ENCODE measurements at regions not wholly inside any gene's neighbourhood (a gene's known extent, or its start where the extent isn't known, plus 50 kb on each side); places are given as distances from the start of the nearest gene placed in this dataset.

DNA sequence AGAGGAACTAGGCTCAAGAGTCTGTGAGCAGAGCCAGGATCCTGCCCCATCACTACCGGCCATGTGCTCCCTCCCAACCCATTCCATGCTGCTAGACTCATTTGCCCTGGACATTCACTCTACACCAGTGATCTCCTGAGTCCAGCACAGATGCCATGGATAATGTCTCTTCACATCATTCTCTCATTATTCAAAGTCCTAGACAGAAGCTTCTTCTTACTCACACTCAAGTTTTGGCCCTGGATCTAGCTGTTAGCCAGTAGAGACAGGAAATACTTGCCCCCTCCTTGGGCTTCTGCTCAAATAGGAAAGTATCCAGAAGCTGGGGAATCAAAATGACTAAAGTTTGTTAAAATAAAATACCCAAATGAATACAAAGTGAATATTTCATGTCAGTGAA lies 266.8 kb upstream of the LDB2 start:
- peaks cover 8% of the 10 kb centered on the region for H3K27me3 Mint-ChIP-seq
- CTCF ChIA-PET: no interaction called here
- no peak for ATAC-seq

DNA sequence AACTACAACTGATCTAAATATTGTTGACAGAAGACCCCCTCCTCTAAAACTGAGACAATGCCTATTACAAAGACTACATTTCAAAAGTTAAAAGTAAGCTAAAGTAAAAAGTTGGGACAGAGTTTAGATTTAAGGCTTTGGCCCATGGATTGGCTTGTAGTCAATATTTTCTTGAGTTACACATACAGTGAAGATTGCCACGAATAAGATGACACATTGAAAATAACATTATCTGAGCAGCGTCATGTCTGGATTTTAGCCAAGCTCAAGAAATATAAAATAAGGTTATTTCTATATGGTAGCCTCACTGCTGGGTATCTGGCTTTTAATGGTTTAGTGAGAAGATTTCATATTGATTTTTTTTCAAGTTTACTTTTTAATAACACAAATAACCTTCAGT lies 266.2 kb upstream of the LDB2 start:
- no peak overlapping the region for H3K27ac Mint-ChIP-seq
- H3K4me3 Mint-ChIP-seq: no peak overlapping the region
- no peak for ATAC-seq
- TF ChIP-seq CTCF (IDR thresholded peaks at IDR 0.05): no peak
- peaks cover 7% of the 10 kb centered on the region for H3K27me3 Mint-ChIP-seq
- intact Hi-C loops (cut with micrococcal nuclease): no loop called here
- no peak for DNase-seq
- peaks cover 8% of the 10 kb centered on the region for H3K4me1 Mint-ChIP-seq (ENCODE audit: low read depth)
- CTCF ChIA-PET: no interaction called here
- POLR2A ChIA-PET: no interaction called here
- peaks cover 13% of the 10 kb centered on the region for H3K9me3 Mint-ChIP-seq
- no peaks in the 10 kb centered on the region for H3K36me3 Mint-ChIP-seq (ENCODE audit: low read depth)

More for the DNA sequence above, 266.8 kb upstream of the LDB2 start:
- Mint-ChIP-seq H3K4me1 (ENCODE audit: low read depth) (peaks cover 8% of the 10 kb centered on the region), H3K4me3 (no peak overlapping the region), H3K36me3 (ENCODE audit: low read depth) (no peaks in the 10 kb centered on the region), H3K27ac (no peak overlapping the region), H3K9me3 (peaks cover 13% of the 10 kb centered on the region)
- TF ChIP-seq CTCF (IDR thresholded peaks at IDR 0.05): no peak
- no peak for DNase-seq
- POLR2A ChIA-PET: no interaction called here
- intact Hi-C loops (cut with micrococcal nuclease): no loop called here

DNA sequence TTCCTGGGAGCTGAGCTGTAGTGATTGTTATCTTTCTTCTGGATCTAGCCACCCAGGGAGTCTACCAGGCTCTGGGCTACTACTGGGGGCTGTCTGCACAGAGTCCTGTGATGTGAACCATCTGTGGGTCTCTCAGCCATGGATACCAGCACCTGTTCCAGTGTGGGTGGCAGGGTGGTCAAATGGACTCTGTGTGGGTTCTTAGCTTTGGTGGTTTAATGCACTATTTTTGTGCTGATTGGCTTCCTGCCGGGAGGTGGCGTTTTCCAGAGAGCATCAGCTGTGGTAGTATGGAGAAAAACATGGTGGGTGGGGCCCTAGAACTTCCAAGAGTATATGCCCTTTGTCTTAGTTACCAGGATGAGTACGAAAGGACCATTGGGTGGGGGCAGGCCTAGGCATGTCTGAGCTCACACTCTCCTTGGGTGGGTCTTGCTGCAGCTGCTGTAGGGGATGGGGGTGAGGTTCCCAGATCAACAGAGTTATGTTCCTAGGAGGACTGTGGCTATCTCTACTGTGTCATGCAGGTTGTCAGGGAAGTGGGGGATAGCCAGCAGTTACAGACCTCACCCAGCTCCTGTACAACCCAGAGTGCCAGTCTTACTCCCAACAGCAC lies 264.8 kb upstream of the LDB2 start:
- peaks cover 13% of the 10 kb centered on the region for H3K9me3 Mint-ChIP-seq
- H3K27me3 Mint-ChIP-seq: peaks cover 5% of the 10 kb centered on the region
- H3K36me3 Mint-ChIP-seq (ENCODE audit: low read depth): no peaks in the 10 kb centered on the region
- POLR2A ChIA-PET: no interaction called here
- ATAC-seq (no peak), DNase-seq (no peak)
- CTCF ChIA-PET: interaction anchor here (1.1 kb wide), 1 partner anchor 30 kb away, joined by 3 read pairs; no protein-coding TSS in a partner anchor
- TF ChIP-seq CTCF (IDR thresholded peaks at IDR 0.05): no peak
- intact Hi-C loops (cut with micrococcal nuclease): no loop called here
- no peak overlapping the region for H3K4me3 Mint-ChIP-seq
- no peak overlapping the region for H3K27ac Mint-ChIP-seq
- H3K4me1 Mint-ChIP-seq (ENCODE audit: low read depth): peaks cover 8% of the 10 kb centered on the region

- Mint-ChIP-seq H3K27ac (no peak overlapping the region), H3K4me3 (no peak overlapping the region), H3K27me3 (peaks cover 3% of the 10 kb centered on the region), H3K4me1 (ENCODE audit: low read depth) (peaks cover 8% of the 10 kb centered on the region), H3K9me3 (peaks cover 9% of the 10 kb centered on the region), H3K36me3 (ENCODE audit: low read depth) (no peaks in the 10 kb centered on the region)
- ATAC-seq: no peak
- CTCF ChIA-PET: no interaction called here
- intact Hi-C loops (cut with micrococcal nuclease): no loop called here
- POLR2A ChIA-PET: no interaction called here
- DNase-seq: no peak
- no peak for TF ChIP-seq CTCF (IDR thresholded peaks at IDR 0.05)
Observed at GRCh38 chr4:17157304-17157703, 258.9 kb upstream of the LDB2 start.

DNA sequence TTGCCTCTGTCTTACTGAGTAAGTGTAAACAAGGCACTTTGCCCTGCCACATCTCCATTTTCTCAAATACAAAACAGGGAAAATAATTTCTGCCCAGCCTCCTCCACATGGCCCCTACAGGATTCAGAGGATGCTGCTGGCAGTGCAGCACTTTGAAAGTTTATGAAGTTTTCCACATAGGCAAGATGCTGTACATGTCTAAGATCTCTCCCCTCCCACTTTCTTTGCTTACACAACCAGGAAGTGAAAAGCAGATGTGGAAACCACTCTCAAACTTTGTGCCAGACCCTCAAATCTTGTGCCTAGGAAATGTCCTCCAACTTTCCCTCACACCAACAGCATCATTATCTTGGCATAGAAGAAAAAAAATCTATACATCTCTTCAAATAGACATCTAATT lies 257.0 kb upstream of the LDB2 start:
- ATAC-seq (no peak), DNase-seq (no peak)
- intact Hi-C loops (cut with micrococcal nuclease): no loop called here
- Mint-ChIP-seq H3K9me3 (no peaks in the 10 kb centered on the region), H3K36me3 (ENCODE audit: low read depth) (no peaks in the 10 kb centered on the region), H3K4me3 (no peak overlapping the region), H3K4me1 (ENCODE audit: low read depth) (peaks cover under 1% of the 10 kb centered on the region), H3K27ac (no peak overlapping the region), H3K27me3 (peaks cover 3% of the 10 kb centered on the region)
- POLR2A ChIA-PET: no interaction called here
- no peak for TF ChIP-seq CTCF (IDR thresholded peaks at IDR 0.05)
- CTCF ChIA-PET: no interaction called here

All from activated CD8-positive, alpha-beta T cell treated with anti-CD3 and anti-CD28 coated beads for 36 hours (primary cell).